HEK293 (cell line): ENCODE measurements at regions not wholly inside any gene's neighbourhood (a gene's known extent, or its start where the extent isn't known, plus 50 kb on each side); places are given as distances from the start of the nearest gene placed in this dataset.

Experiments
- ATF2 ChIP-seq: fragments of 450-650 bp; formaldehyde crosslinking; IDR thresholded peaks from 2 replicates; pipeline ENCODE4 v1.5.1; 2016; ENCODE audit warnings: missing biosample characterization, missing genetic modification characterization, low read depth
- CTCF ChIP-seq: fragments of 450-650 bp; formaldehyde crosslinking; IDR thresholded peaks from 2 replicates; pipeline ENCODE4 v1.5.1; 2016; ENCODE audit warnings: missing biosample characterization, missing genetic modification characterization
- IKZF3 ChIP-seq: fragments of 450-650 bp; IDR thresholded peaks from 2 replicates; pipeline ENCODE4 v1.5.0; 2018; ENCODE audit warnings: missing biosample characterization, mild to moderate bottlenecking, missing genetic modification characterization, moderate library complexity
- INSM2 ChIP-seq: fragments of 450-650 bp; formaldehyde crosslinking; IDR thresholded peaks from 2 replicates; pipeline ENCODE4 v1.5.1; 2016; ENCODE audit warnings: missing biosample characterization, missing genetic modification characterization
- PRDM4 ChIP-seq: fragments of 450-650 bp; formaldehyde crosslinking; IDR thresholded peaks from 2 replicates; pipeline ENCODE4 v1.5.1; 2017; ENCODE audit warnings: missing biosample characterization, missing genetic modification characterization
- ZBTB11 ChIP-seq: fragments of 450-650 bp; formaldehyde crosslinking; conservative IDR thresholded peaks from 2 replicates; pipeline ENCODE4 v1.5.1; 2016; ENCODE audit warnings: low read depth, missing biosample characterization, missing genetic modification characterization
- ZBTB26 ChIP-seq: fragments of 450-650 bp; formaldehyde crosslinking; optimal IDR thresholded peaks from 2 replicates; pipeline ENCODE3; 2016; ENCODE audit warnings: missing biosample characterization, mild to moderate bottlenecking, missing genetic modification characterization
- ZNF146 ChIP-seq: fragments of 450-650 bp; formaldehyde crosslinking; IDR thresholded peaks from 2 replicates; pipeline ENCODE4 v1.5.1; 2016; ENCODE audit warnings: missing biosample characterization, missing genetic modification characterization
- ZNF423 ChIP-seq: fragments of 450-650 bp; formaldehyde crosslinking; IDR thresholded peaks from 2 replicates; pipeline ENCODE4 v1.5.1; 2016; ENCODE audit warnings: missing biosample characterization, missing genetic modification characterization
- ZNF660 ChIP-seq: fragments of 450-650 bp; IDR thresholded peaks from 2 replicates; pipeline ENCODE4 v1.5.1; 2018; ENCODE audit warnings: missing biosample characterization, mild to moderate bottlenecking, missing genetic modification characterization
- ZNF692 ChIP-seq: fragments of 450-650 bp; formaldehyde crosslinking; IDR thresholded peaks from 2 replicates; pipeline ENCODE4 v1.5.1; 2016; ENCODE audit warnings: missing biosample characterization, missing genetic modification characterization
- ZNF792 ChIP-seq: fragments of 450-650 bp; formaldehyde crosslinking; IDR thresholded peaks from 2 replicates; pipeline ENCODE4 v1.5.1; 2016; ENCODE audit warnings: missing biosample characterization, missing genetic modification characterization

- TF ChIP-seq CTCF (no peak), ZNF792 (no peak), ZNF660 (tag by site-specific recombination) (no peak), INSM2 (no peak), PRDM4 (tag by site-specific recombination) (no peak), IKZF3 (tag by site-specific recombination) (no peak), ZNF146 (tag by site-specific recombination) (no peak), ZNF692 (no peak), ZBTB11 (tag by site-specific recombination) (no peak), ATF2 (no peak), ZNF423 (tag by site-specific recombination) (no peak), ZBTB26 (tag by site-specific recombination) (no peak)
These were observed 170.5 kb downstream of the PTPRU start for GRCh38 chr1:29406814-29407213.
